GM19452 (cell line): ENCODE measurements at regions not wholly inside any gene's neighbourhood (a gene's known extent, or its start where the extent isn't known, plus 50 kb on each side); places are given as distances from the start of the nearest gene placed in this dataset.

Source experiments
- ATAC-seq: cut with Tn5 transposase; IDR thresholded peaks from one replicate; pipeline ENCODE4 v1.9.1; 2021; ENCODE audit not compliant: unreplicated experiment

DNA sequence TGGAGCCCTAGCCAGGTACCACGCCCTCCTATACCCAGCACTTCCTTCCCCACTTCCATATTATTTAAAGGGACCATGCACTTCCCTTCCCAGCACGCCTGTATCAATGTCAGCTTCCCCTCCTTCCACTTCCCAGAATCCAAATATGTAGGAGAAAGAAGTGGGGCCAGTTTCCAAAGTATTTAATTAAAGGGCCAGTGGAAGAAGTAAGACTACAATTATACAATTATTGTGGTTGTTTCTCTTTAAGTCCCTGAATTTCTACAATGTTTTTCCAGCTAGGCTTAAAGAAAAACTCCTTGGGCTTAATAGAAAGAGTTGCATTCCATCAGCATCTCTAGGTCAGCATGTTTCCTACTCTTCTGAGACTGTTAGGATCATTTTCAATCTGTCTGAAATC is 515.8 kb downstream of the PREX1 start:
- no peak for ATAC-seq

DNA sequence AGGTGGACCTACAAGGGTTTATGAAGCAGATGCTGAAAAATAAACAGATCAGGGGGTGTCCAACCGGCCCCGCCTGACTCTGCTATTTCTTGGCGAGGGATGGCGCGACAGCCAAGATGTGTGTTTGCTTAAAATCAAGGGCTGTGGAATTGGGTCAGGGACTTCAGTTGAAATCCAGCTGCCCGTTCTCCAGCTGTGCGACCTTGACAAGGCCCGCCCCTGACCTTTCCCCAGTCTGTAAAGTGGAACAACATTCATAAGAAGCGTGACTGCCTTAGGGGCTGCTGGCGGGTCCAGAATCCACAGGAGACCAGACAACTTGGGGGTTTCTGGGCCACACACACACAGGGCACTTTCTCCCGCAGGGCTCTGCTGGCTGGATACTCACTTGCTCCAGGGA is 517.5 kb downstream of the PREX1 start:
- ATAC-seq, result no peak

DNA sequence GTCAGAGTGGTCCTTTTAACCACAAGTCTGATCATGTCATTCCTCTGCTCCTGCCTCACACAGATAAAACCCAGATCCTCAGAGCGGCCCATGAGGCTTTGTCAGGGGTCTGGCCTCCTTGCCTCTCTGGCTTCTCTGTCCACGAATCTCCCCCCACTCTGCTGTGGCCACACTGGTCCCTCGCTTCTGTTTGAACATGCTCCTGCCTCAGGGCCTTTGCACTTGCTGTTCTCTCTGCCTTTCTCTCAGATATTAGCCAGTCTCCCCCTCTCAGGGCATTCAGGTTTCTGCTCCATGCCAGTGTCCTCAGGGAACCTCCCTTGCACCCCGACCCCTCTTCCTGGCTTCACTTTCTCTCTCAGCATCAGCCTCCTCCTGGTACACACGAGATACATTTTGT is 518.5 kb downstream of the PREX1 start:
- ATAC-seq, result no peak

DNA sequence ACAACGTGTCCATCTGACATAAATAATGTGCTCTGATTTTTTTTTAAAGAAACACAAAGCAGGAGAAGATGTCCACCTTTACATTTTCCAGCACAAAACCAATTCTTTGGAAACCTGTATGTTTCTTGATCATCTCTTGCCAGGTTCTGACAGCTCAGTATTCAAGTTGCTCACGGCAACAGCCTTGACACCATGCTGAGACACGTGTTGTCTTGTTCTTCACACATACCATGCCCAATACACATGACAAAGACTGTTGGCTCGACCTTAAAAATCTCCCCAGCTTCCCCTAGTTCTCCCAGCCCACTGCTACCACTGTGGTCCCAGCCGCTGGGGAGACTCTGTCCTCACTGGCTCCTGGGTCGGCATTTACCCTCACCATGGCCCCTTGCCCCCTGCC is 518.9 kb downstream of the PREX1 start:
- no peak for ATAC-seq

DNA sequence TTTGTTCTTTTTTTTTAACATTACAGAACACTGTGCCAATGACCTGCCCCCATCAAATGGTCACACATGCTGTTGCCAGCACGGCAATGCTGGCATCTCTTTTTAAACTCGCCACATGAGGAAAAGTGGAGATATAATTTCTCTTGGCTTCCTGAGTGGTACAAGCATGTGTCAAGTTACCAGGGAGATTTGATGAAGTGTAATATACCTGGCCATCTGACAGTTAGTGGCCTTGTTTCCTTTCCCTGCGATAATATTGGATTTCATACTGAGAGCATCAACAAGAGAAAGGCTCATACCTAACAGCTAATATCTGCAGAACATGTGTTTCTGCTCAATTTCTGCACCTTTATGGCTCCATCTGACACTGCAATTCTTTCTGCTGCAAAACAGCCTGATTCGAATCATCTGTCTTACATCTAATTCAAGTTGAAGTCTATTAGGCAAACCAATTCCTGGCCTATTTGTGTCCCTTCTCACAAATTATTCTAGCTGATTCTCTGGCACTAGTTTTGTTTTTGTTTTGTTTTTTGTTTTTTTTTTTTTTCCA is 519.5 kb downstream of the PREX1 start:
- no peak for ATAC-seq

DNA sequence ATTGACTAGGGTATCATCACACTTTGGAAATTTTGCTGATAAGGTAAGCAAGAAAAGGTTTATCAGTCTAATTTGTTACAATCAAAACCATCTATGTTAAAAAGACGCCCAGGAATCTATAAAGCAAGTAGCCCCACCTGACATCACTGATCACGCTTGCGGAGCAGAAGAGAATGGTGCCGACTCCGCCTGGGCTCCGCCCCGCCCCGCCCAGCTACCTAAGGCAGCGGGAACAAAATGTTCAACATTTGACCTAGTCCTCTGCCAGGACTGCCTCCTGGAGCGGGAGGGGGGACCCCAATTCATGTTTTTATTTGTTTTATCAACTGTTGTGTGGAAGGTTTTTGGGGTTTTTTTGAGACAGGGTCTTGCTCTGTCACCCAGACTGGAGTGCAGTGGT is 520.5 kb downstream of the PREX1 start:
- ATAC-seq, result no peak

DNA sequence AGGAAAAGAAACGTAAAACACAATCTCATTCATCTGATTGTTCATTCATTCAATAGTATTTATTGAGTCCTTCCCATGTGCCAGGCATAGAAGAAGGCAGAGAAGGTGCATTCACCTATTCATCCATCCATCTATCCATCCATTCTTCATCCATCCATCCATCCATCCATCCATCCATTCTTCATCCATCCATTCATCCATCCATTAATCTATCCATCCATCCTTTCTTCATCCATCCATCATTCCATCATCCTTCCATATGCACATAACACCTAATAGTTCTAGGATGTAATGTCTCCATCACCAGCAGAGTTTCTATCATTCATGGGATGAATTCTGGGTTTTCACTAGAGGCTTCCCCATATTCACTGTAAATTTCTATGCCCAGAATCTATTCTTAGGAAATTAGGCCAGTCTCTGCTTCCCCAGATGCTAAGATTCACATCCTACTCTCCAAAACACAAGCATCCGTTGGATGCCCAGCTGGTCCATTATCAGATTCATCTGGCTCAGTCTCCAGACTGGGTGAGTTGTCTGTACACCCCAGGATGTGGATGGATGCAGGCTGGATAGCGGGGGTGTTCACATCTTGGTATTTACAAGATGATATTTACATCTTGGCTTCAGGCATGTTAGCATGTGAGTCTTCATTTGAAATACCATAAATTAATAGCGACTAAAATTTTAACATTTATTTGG is 517.7 kb upstream of the SULF2 start:
- no peak for ATAC-seq

DNA sequence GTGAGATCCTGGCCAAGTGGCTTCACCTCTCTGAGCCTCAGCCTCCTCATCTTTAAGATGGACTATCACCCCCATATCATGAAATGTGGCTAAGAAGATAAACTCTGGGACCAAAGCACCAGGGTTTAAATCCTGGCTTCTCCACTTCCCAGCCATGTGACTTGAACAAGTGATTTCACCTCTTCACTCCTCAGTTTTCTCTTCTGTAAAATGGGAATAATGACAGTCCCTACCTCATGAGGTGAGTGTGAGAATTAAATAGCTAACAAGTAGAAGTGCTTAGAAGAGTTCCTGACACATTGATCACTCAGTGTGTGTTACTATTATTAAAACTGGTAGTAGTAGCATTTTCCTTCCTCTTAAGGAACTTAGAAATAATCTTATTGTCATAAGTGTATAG is 516.9 kb upstream of the SULF2 start:
- ATAC-seq, result no peak

DNA sequence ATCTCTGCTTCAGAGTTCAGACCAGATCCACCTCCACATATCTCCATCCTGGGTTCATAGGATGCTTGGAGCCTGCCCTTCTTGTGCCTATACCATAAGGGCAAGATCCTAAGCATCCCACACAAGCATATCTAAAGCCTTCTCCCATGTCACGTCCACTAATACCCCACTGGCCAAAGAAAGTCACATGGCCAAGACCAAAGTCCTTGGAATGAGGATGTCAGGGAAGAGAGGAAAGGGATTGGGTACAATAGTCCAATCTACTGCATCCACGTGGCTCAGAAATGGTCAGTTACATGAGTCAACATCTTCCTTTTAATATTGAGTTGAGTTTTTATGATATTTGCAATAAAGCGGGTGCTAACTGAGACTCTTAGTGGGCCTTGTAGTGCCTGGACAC is 515.9 kb upstream of the SULF2 start:
- ATAC-seq, result no peak

DNA sequence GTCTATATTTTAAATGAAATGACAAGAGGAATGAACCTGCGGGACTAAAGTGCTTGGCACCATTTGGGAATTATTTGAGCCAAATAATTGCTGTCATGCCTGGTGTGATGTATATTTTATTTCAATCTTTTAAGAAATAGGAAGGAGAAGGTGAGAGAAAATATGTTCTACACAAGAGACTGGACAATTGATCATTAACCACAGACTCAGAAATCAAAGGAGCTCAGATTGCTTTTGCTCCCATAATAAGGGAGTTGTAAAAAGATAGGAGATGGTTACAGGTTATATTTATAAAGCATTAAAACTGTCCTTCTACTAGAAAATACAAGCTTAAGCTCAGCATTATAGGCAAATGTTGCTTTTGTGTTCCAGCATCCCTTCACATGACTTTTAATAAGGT is 515.2 kb upstream of the SULF2 start:
- no peak for ATAC-seq

DNA sequence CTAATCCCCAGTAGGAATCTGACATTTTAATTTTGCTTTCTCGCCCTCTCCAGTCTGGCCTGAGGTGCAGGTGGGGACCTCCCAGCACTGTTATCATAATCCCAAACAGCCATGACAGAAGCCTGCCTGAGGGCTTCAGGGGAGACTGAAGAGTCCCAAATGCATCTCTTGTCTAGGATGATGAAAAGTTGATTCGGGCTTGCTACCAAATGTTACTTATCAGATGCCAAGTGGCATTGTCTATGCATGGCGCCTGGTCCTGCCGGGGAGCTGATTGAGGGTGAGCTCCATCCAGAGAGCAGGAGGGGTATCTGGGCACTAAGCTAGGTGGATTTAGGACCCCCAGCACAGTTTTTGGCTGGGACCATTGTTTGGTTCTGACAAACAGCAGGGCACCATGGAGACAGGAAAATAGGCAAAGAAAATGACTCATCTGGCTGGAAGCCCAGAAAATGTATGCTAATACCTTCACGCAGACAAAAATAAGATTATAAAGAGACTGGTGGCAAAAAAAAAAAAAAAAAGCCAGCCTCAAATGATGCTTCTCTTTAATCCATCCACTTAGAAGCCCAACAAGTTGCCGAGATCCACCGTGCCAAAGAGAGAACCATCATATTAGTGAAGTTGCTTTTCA is 513.7 kb upstream of the SULF2 start:
- ATAC-seq, result no peak

DNA sequence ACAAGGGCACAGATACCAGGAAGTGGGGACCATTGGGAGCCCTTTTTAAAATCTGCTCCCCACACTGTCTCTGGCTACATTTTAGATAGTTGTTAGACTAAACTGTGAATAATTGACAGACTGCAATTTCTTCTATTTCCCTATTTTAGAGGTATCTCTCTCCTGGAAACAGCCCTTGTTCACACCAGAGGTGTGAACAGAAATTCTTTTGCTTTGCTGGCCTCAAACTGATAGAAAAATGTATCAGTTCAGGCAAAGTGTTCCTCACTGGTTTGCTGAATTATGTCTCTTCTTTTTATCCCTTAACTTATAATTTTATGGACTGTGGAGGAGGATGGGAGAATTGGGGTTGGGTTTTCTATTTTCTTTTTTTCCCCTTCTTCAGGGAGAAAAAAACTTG is 513.2 kb upstream of the SULF2 start:
- ATAC-seq, result no peak

DNA sequence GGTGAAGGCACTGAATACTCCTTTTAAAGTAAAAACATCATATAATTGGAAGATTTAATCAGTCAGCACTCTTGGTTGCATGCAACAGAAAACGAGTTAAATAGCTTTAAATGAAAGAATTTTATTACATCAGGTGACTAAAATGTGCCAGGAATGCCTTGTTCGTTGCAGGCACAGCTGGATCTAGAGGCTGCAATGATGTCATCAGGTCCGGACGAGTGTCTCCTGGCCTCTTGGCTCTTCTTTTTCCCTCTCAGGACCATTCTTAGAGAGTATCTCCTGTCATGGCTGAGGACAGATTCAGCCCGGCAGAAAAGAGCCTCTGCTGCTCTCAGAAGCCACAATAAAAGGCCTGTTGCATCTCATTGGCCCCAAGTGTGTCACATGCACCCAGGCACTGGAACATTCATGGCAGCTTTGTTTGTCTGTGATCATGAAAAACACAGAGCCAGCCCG is 510.7 kb upstream of the SULF2 start:
- ATAC-seq, result no peak

DNA sequence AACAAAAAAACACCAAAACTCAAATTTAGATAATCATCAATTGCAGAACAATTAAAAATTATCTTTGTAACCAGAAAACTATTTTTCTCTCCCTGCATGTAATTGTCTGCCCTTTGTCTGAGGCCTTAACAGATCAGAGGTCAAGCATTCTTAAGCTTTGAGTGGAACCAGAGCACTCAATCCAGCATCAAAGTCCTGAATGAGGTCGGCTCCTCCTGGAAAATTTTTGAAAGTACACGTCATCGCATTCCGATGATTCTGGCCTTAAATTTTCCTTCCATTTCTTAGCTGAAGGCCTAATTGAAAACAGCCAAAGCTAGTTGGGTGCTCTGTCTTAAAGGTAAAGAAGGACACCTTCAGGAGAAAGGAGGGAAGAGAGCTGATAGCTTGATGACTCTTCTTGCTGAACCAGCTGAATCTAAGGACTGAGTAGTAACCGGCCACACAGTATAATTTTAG is 510.2 kb upstream of the SULF2 start:
- no peak for ATAC-seq

DNA sequence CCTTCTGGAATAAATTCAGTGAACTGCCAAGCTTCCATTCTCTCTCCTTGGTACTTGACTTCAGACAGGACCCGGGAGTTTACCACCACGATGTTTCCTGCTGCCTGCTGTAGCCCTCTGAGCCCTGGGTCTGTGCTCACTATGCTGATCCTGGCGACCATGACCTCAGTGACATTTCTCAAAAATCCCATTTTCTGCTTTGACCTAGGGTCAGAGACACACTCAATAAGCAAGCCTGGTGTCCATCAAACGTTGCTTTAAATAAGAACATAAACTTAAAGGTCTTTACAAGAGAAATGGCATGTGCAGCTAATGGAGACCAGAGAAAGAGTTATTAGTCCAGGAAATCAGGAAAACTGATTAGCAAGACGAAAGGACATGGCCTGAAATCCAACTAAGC is 509.7 kb upstream of the SULF2 start:
- no peak for ATAC-seq

DNA sequence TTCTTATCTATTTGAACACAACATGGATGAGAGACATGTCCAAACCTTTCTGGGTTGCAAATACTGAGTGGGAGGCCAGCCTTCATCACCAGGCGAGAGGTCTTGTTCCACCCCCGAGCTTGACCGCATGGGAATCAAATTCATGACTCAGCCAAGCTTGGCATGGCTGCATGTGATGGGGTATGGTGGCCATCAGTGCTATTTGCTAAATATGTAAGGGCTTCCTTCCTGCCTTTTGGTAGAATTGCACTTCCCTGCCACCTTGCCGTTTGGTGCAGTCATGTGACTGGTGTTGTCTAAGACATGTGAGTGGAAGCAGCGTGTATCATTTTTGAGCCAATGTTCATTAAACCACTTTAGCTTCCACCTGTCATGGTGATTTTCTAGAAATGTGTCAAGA is 508.9 kb upstream of the SULF2 start:
- ATAC-seq, result no peak

DNA sequence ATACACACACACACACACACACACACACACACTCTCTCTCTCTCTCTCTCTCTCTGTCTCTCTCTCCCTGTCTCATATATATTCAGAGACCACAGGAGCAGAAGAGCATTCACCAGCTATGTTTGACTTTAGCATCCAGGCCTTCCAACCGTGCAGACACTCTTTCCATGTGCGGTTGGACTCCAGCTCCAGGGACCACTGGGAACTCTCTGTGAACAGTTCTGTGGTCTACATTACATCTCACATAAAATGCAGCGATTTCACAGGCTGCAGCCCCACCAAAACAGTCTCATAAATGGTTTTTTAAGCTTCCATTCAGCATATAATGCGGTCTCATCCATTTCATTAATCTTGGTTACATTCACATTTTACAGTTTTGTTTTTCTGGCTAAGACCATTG is 508.4 kb upstream of the SULF2 start:
- no peak for ATAC-seq

DNA sequence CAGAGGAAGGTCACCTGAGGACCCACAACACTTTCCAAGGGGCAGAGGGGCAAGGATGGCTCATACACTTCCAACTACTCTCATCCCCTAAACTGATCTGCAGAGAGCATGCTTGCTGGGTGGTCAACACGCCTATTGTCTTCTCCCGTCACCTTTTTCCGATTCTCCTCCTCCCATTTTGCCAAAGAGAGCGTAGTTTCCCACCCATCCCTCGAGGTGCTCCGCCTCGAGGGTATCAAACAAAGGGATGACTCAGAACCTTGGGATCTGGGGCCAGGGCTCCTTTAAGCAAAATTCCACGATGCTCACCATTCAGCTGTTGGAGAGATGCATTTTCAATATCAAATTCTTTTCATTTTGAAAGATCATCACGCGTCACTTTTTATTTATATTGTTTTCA is 507.5 kb upstream of the SULF2 start:
- no peak for ATAC-seq

DNA sequence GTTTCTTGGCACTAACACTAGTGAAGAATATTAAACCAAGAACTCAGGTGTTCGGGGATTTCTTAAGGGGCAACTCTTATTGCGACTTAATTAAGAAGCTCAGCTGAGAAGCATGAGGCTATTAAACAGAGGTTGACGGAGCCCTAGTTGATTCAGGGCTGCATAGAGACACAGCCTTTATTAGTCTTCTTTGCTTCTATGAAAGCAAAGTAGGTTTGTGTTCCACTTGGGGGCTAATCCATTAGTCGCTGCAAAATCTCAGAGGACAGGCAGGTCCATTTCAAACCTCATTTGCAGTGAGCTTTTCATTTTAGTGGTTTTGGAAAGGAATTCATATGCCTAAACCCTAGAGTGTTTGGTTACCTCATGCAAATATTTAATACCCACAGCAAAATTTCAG is 506.6 kb upstream of the SULF2 start:
- ATAC-seq, result no peak

DNA sequence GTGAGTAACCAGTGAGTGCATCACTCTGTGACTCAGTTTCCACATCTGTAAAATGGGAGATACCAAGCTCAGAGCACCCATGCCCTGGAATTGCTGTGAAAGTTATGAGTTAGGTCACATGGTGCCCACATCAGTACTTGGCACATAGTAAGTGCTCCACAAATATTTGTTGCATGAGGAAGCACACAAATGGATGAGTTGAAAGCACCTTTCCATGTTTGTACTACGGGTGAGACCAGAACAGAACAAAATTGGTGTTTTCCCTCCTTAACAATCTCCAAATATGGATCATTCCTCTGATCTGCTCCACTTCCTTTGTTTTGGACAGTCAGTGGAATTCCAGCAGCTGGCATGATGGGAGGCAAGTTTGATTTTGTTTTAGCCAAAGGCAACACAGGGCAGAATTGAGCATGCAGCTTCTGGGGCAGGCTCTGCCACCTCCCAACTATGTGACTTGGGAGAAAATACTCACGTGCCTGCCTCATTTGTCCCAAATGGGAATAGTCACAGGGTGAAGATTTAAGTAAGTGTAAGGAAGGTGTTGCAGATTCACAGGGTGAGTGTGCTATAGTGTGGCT is 503.7 kb upstream of the SULF2 start:
- ATAC-seq, result no peak

DNA sequence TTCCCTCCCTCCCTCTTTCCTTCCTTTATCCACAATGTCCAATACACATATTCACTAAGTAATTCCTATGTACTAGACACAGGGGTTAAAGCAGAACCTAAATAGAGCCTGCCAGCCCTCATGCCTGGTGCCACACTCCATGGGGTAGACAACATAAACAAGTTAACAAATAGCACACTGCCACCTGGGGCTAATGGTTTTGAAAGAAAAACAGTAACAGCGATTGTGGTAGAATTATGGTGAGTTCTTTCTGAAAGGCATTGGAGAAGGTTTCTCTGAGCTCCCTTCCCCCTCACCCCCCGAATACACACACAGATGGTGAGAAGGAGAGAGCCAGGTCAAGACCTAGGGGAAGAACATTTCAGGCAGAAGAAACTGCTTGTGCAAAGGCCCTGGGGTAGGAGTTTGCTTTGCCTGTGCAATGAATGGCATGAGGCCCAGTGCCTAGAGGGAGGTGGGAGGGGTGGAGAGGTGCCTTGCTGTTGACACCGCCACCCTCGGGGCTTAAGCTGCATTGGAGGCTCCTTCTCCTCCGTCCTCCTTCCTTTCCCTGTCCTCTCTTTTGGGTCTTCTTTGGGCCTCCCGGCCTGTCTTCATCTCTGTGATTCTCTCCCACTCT is 502.4 kb upstream of the SULF2 start:
- ATAC-seq, result no peak

DNA sequence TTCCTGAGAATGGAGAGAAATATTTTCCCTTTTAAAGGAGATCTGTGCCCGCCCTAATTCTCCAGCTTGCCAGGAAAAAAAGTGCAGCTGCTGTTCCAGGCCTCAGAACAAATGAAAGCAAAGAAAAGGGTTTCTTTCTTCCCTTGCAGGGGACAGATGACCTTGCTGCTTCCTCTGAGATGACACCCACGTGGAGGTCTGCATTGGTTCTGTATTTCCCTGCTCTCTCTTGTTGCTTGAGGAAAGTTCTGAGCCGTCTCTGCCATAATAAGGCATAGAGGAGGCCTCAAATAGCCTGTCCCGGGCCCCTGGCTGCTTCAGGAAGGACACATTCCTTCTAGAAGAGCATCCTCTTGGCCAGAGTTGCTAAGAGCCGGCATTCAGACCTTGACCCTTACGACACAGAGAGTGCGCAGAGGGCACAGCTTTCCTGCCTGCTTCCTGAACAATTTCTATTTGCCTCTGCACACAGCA is 501.8 kb upstream of the SULF2 start:
- no peak for ATAC-seq
